SJCRH30 (cell line): ENCODE measurements at regions not wholly inside any gene's neighbourhood (a gene's known extent, or its start where the extent isn't known, plus 50 kb on each side); places are given as distances from the start of the nearest gene placed in this dataset.
"Not testable (repeated sequence)": the region's sequence is repeated elsewhere in the genome, so short reads cannot be mapped to it uniquely, and the experiment has no call there.

Experiments used
- DNase-seq, 2 experiments: peaks; one replicate each; pipeline ENCODE4 v3.0.0-alpha.2; 2015 to 2020
- H3K27ac ChIP-seq: fragments of 250-450 bp; sonication (Bioruptor Pico); 2 replicates; pipeline ENCODE4 v1.5.1; 2020; ENCODE audit warnings: mild to moderate bottlenecking, moderate library complexity
- H3K27me3 ChIP-seq: fragments of 250-450 bp; sonication (Bioruptor Pico); 2 replicates; pipeline ENCODE4 v1.5.1; 2020; ENCODE audit warnings: mild to moderate bottlenecking, moderate library complexity
- H3K36me3 ChIP-seq: fragments of 250-450 bp; sonication (Bioruptor Pico); 2 replicates; pipeline ENCODE4 v1.5.1; 2020; ENCODE audit warnings: mild to moderate bottlenecking, moderate library complexity
- H3K4me1 ChIP-seq: fragments of 250-450 bp; sonication (Bioruptor Pico); 2 replicates; pipeline ENCODE4 v1.5.1; 2020; ENCODE audit warnings: mild to moderate bottlenecking, moderate library complexity
- H3K4me3 ChIP-seq: fragments of 250-450 bp; sonication (Bioruptor Pico); 2 replicates; pipeline ENCODE4 v1.5.1; 2020; ENCODE audit warnings: mild to moderate bottlenecking, moderate library complexity
- H3K9me3 ChIP-seq: fragments of 250-450 bp; sonication (Bioruptor Pico); replicated peaks from 2 replicates; pipeline ENCODE4 v1.5.1; 2020; ENCODE audit warnings: mild to moderate bottlenecking, moderate library complexity

GRCh38 chr10:65010845-65011244 lies 1489.6 kb downstream of the REEP3 start:
- Histone ChIP-seq H3K4me1 (no peaks in the 10 kb centered on the region), H3K9me3 (no peaks in the 10 kb centered on the region), H3K27ac (no peak overlapping the region), H3K36me3 (no peaks in the 10 kb centered on the region), H3K4me3 (no peak overlapping the region), H3K27me3 (no peaks in the 10 kb centered on the region)
- no peak for DNase-seq

- H3K27ac ChIP-seq, result no peak overlapping the region
- DNase-seq, result no peak
- no peaks in the 10 kb centered on the region for H3K27me3 ChIP-seq
- H3K4me1 ChIP-seq, result no peaks in the 10 kb centered on the region
- H3K36me3 ChIP-seq, result no peaks in the 10 kb centered on the region
- no peaks in the 10 kb centered on the region for H3K9me3 ChIP-seq
- H3K4me3 ChIP-seq, result no peak overlapping the region
Observed at GRCh38 chr10:65017523-65017922, 1496.3 kb downstream of the REEP3 start.

GRCh38 chr10:65024886-65025285 lies 1503.7 kb downstream of the REEP3 start:
- no peaks in the 10 kb centered on the region for H3K4me1 ChIP-seq
- no peaks in the 10 kb centered on the region for H3K27me3 ChIP-seq
- no peak overlapping the region for H3K27ac ChIP-seq
- H3K9me3 ChIP-seq, result no peaks in the 10 kb centered on the region
- H3K36me3 ChIP-seq, result no peaks in the 10 kb centered on the region
- no peak overlapping the region for H3K4me3 ChIP-seq
- no peak for DNase-seq

GRCh38 chr10:65030263-65030662 lies 1509.1 kb downstream of the REEP3 start:
- DNase-seq, result no peak
- Histone ChIP-seq H3K27ac (no peak overlapping the region), H3K36me3 (no peaks in the 10 kb centered on the region), H3K4me1 (no peaks in the 10 kb centered on the region), H3K27me3 (no peaks in the 10 kb centered on the region), H3K9me3 (no peaks in the 10 kb centered on the region), H3K4me3 (no peak overlapping the region)

GRCh38 chr10:65032867-65033769 lies 1511.9 kb downstream of the REEP3 start:
- no peak for DNase-seq
- Histone ChIP-seq H3K4me1 (no peaks in the 10 kb centered on the region), H3K9me3 (no peaks in the 10 kb centered on the region), H3K4me3 (no peak overlapping the region), H3K27me3 (no peaks in the 10 kb centered on the region), H3K36me3 (no peaks in the 10 kb centered on the region), H3K27ac (no peak overlapping the region)

GRCh38 chr10:65033957-65034356 lies 1512.8 kb downstream of the REEP3 start:
- no peaks in the 10 kb centered on the region for H3K36me3 ChIP-seq
- H3K9me3 ChIP-seq, result no peaks in the 10 kb centered on the region
- H3K4me1 ChIP-seq, result no peaks in the 10 kb centered on the region
- no peak overlapping the region for H3K27ac ChIP-seq
- no peak overlapping the region for H3K4me3 ChIP-seq
- no peaks in the 10 kb centered on the region for H3K27me3 ChIP-seq
- DNase-seq, result no peak

GRCh38 chr10:65040796-65041195 lies 1519.6 kb downstream of the REEP3 start:
- Histone ChIP-seq H3K4me1 (no peaks in the 10 kb centered on the region), H3K9me3 (no peaks in the 10 kb centered on the region), H3K36me3 (no peaks in the 10 kb centered on the region), H3K4me3 (no peak overlapping the region), H3K27me3 (no peaks in the 10 kb centered on the region), H3K27ac (no peak overlapping the region)
- no peak for DNase-seq

- H3K9me3 ChIP-seq, result no peaks in the 10 kb centered on the region
- DNase-seq, result no peak
- H3K27ac ChIP-seq, result no peak overlapping the region
- no peak overlapping the region for H3K4me3 ChIP-seq
- H3K4me1 ChIP-seq, result no peaks in the 10 kb centered on the region
- no peaks in the 10 kb centered on the region for H3K36me3 ChIP-seq
- H3K27me3 ChIP-seq, result no peaks in the 10 kb centered on the region
Observed at GRCh38 chr10:65041307-65041706, 1520.1 kb downstream of the REEP3 start.

- no peak overlapping the region for H3K4me3 ChIP-seq
- no peak for DNase-seq
- H3K36me3 ChIP-seq, result no peaks in the 10 kb centered on the region
- no peaks in the 10 kb centered on the region for H3K27me3 ChIP-seq
- H3K9me3 ChIP-seq, result no peaks in the 10 kb centered on the region
- no peak overlapping the region for H3K27ac ChIP-seq
- no peaks in the 10 kb centered on the region for H3K4me1 ChIP-seq
Observed at GRCh38 chr10:65042496-65042895, 1521.3 kb downstream of the REEP3 start.

- Histone ChIP-seq H3K36me3 (no peaks in the 10 kb centered on the region), H3K4me1 (no peaks in the 10 kb centered on the region), H3K4me3 (no peak overlapping the region), H3K27ac (no peak overlapping the region), H3K9me3 (no peaks in the 10 kb centered on the region), H3K27me3 (no peaks in the 10 kb centered on the region)
- no peak for DNase-seq
Observed at GRCh38 chr10:65046831-65047230, 1525.6 kb downstream of the REEP3 start.

- H3K27ac ChIP-seq, H3K4me3 ChIP-seq, H3K9me3 ChIP-seq, DNase-seq, H3K36me3 ChIP-seq, H3K4me1 ChIP-seq, H3K27me3 ChIP-seq: not testable (repeated sequence)
Observed at GRCh38 chr10:65052111-65052510, 1530.9 kb downstream of the REEP3 start.

GRCh38 chr10:65053397-65053796 lies 1532.2 kb downstream of the REEP3 start:
- not testable (repeated sequence) for H3K36me3 ChIP-seq, H3K27me3 ChIP-seq, H3K4me3 ChIP-seq, H3K27ac ChIP-seq, H3K9me3 ChIP-seq, DNase-seq, H3K4me1 ChIP-seq

- not testable (repeated sequence) for H3K4me3 ChIP-seq, H3K27ac ChIP-seq, H3K36me3 ChIP-seq, H3K27me3 ChIP-seq, DNase-seq, H3K9me3 ChIP-seq, H3K4me1 ChIP-seq
Observed at GRCh38 chr10:65053831-65054351, 1532.7 kb downstream of the REEP3 start.

GRCh38 chr10:65054701-65055100 lies 1533.5 kb downstream of the REEP3 start:
- H3K9me3 ChIP-seq, H3K27me3 ChIP-seq, H3K4me1 ChIP-seq, H3K27ac ChIP-seq, H3K36me3 ChIP-seq, H3K4me3 ChIP-seq, DNase-seq: not testable (repeated sequence)

- Histone ChIP-seq H3K4me3 (no peak overlapping the region), H3K27ac (no peak overlapping the region), H3K36me3 (no peaks in the 10 kb centered on the region), H3K27me3 (no peaks in the 10 kb centered on the region), H3K9me3 (no peaks in the 10 kb centered on the region), H3K4me1 (no peaks in the 10 kb centered on the region)
- no peak for DNase-seq
Observed at GRCh38 chr10:65065278-65065677, 1544.1 kb downstream of the REEP3 start.

- no peak overlapping the region for H3K27ac ChIP-seq
- H3K36me3 ChIP-seq, result no peaks in the 10 kb centered on the region
- no peaks in the 10 kb centered on the region for H3K9me3 ChIP-seq
- no peak overlapping the region for H3K4me3 ChIP-seq
- DNase-seq, result no peak
- no peaks in the 10 kb centered on the region for H3K4me1 ChIP-seq
- no peaks in the 10 kb centered on the region for H3K27me3 ChIP-seq
Observed at GRCh38 chr10:65083222-65083621, 1562.0 kb downstream of the REEP3 start.
